Breast epithelium (tissue), 3 donors: ENCODE measurements at regions not wholly inside any gene's neighbourhood (a gene's known extent, or its start where the extent isn't known, plus 50 kb on each side); places are given as distances from the start of the nearest gene placed in this dataset.

ENCODE experiments used
- POLR2A ChIP-seq: fragments of 450-650 bp; IDR thresholded peaks from one replicate; pipeline ENCODE4 v1.6.1; 2016; ENCODE audit warnings: antibody characterized with exemption, mild to moderate bottlenecking, moderate library complexity
- TF ChIP-seq, protein P1 (sequence below), 3 donors: fragments of 450-650 bp; IDR thresholded peaks; one replicate each; pipeline ENCODE4 v1.5.1; 2016 to 2017; ENCODE audit warnings: antibody characterized with exemption in 3 of 3, mild to moderate bottlenecking in 3 of 3, moderate library complexity in 3 of 3

- TF ChIP-seq, protein P1, sequence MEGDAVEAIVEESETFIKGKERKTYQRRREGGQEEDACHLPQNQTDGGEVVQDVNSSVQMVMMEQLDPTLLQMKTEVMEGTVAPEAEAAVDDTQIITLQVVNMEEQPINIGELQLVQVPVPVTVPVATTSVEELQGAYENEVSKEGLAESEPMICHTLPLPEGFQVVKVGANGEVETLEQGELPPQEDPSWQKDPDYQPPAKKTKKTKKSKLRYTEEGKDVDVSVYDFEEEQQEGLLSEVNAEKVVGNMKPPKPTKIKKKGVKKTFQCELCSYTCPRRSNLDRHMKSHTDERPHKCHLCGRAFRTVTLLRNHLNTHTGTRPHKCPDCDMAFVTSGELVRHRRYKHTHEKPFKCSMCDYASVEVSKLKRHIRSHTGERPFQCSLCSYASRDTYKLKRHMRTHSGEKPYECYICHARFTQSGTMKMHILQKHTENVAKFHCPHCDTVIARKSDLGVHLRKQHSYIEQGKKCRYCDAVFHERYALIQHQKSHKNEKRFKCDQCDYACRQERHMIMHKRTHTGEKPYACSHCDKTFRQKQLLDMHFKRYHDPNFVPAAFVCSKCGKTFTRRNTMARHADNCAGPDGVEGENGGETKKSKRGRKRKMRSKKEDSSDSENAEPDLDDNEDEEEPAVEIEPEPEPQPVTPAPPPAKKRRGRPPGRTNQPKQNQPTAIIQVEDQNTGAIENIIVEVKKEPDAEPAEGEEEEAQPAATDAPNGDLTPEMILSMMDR (IDR thresholded peaks at IDR 0.05) = no peak
- no peak for TF ChIP-seq POLR2A
Observed at GRCh38 chr1:232334811-232335210, 295.1 kb downstream of the SIPA1L2 start.
